ENCODE measurements at regions not wholly inside any gene's neighbourhood (a gene's known extent, or its start where the extent isn't known, plus 50 kb on each side); places are given as distances from the start of the nearest gene placed in this dataset.

- no peak for DNase-seq
- Histone ChIP-seq H3K36me3 (no peaks in the 10 kb centered on the region), H3K9me3 (replicated peaks) (no peaks in the 10 kb centered on the region), H3K27me3 (ENCODE audit: low read depth) (peaks cover 22% of the 10 kb centered on the region), H3K27ac (replicated peaks) (no peak overlapping the region), H3K4me3 (no peak overlapping the region), H3K4me1 (no peaks in the 10 kb centered on the region)
- intact Hi-C loops (cut with micrococcal nuclease), result loop anchor here (10.0 kb wide), 1 partner anchor 679 kb away; no protein-coding TSS in a partner anchor
- TF ChIP-seq CTCF (IDR thresholded peaks at IDR 0.05; ENCODE audit: borderline replicate concordance), result no peak
Observed at GRCh38 chr11:128165572-128165971, 421.8 kb downstream of the ETS1 start.

DNA sequence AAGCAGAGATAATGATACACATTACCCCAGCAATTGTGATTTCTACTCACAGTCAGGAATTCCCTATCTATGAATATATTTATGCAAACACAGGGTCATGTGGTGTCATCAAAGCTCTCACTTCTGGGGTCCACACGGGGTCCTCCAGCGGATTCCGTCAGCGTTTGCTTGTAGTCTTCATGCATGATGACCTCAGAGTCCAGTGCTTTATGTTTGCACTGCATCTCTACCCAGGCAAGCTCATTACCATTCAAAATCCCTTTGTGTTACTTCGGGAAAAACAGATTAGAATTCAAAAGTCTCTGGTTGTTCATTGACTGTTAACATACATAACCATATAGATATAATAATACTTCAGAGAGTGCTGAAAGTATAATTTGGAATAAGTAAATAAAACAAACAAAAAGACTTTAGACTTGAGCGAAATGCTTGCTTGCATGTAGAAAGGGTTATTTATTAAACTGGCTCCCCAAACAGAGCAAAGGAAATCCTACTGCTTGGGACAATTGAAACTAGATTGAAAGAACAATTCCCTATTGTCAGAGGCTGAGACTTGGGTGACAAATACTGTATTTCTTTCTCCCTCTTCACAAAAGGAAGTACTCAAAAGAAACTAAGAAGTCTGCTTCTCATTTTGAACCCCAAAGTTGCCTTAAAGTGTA, 423.1 kb downstream of the ETS1 start:
- Histone ChIP-seq H3K36me3 (no peaks in the 10 kb centered on the region), H3K9me3 (replicated peaks) (no peaks in the 10 kb centered on the region), H3K27ac (replicated peaks) (no peak overlapping the region), H3K4me3 (no peak overlapping the region), H3K27me3 (ENCODE audit: low read depth) (peaks cover 19% of the 10 kb centered on the region), H3K4me1 (no peaks in the 10 kb centered on the region)
- no peak for TF ChIP-seq CTCF (IDR thresholded peaks at IDR 0.05; ENCODE audit: borderline replicate concordance)
- DNase-seq, result no peak
- intact Hi-C loops (cut with micrococcal nuclease), result loop anchor here (10.0 kb wide), 1 partner anchor 681 kb away; no protein-coding TSS in a partner anchor

GRCh38 chr11:128161994-128162393, 425.4 kb downstream of the ETS1 start:
- H3K4me3 ChIP-seq, result no peak overlapping the region
- no peaks in the 10 kb centered on the region for H3K4me1 ChIP-seq
- no peaks in the 10 kb centered on the region for H3K36me3 ChIP-seq
- H3K27me3 ChIP-seq (ENCODE audit: low read depth), result peaks cover 4% of the 10 kb centered on the region
- intact Hi-C loops (cut with micrococcal nuclease), result loop anchor here (10.0 kb wide), 1 partner anchor 683 kb away; no protein-coding TSS in a partner anchor
- no peaks in the 10 kb centered on the region for H3K9me3 ChIP-seq (replicated peaks)
- no peak for DNase-seq
- no peak for TF ChIP-seq CTCF (IDR thresholded peaks at IDR 0.05; ENCODE audit: borderline replicate concordance)
- no peak overlapping the region for H3K27ac ChIP-seq (replicated peaks)

- TF ChIP-seq CTCF (IDR thresholded peaks at IDR 0.05; ENCODE audit: borderline replicate concordance), result no peak
Observed at GRCh38 chr11:128161436-128161835, 425.9 kb downstream of the ETS1 start.

DNA sequence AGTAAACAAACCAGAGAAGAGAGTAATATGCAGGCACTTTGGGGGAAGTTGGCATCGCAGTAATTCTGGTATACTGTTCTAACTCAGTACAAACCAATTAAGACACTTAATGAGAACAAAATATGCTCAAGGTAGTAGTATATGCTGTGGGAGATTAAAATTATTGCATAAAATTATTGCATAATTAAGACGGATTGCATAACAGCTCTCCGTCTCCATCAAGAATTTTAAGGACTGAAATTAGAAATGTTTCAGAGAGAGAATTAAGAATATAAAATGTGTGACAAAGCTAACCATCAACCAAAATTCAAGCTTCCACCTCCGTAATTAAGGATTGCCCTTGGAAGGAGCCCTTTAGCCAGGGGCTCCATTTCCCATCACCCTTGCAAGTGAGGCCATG, 428.5 kb downstream of the ETS1 start:
- H3K27me3 ChIP-seq (ENCODE audit: low read depth), result no peaks in the 10 kb centered on the region
- peaks cover 1% of the 10 kb centered on the region for H3K4me1 ChIP-seq
- no peaks in the 10 kb centered on the region for H3K9me3 ChIP-seq (replicated peaks)
- H3K4me3 ChIP-seq, result no peak overlapping the region
- no peak for DNase-seq
- intact Hi-C loops (cut with micrococcal nuclease), result loop anchor here (10.0 kb wide), 1 partner anchor 124 kb away; no protein-coding TSS in a partner anchor
- no peaks in the 10 kb centered on the region for H3K36me3 ChIP-seq
- no peak overlapping the region for H3K27ac ChIP-seq (replicated peaks)
- TF ChIP-seq CTCF (IDR thresholded peaks at IDR 0.05; ENCODE audit: borderline replicate concordance), result no peak

More at GRCh38 chr11:128161436-128161835, 425.9 kb downstream of the ETS1 start:
- intact Hi-C loops (cut with micrococcal nuclease), result loop anchor here (10.0 kb wide), 1 partner anchor 683 kb away; no protein-coding TSS in a partner anchor
- Histone ChIP-seq H3K4me1 (no peaks in the 10 kb centered on the region), H3K27ac (replicated peaks) (no peak overlapping the region), H3K9me3 (replicated peaks) (no peaks in the 10 kb centered on the region), H3K4me3 (no peak overlapping the region), H3K36me3 (no peaks in the 10 kb centered on the region), H3K27me3 (ENCODE audit: low read depth) (no peaks in the 10 kb centered on the region)
- DNase-seq, result no peak

Measured in left ventricle myocardium inferior (tissue), 1 donor.